ENCODE measurements at regions not wholly inside any gene's neighbourhood (a gene's known extent, or its start where the extent isn't known, plus 50 kb on each side); places are given as distances from the start of the nearest gene placed in this dataset.

GRCh38 chrX:87873347-87873941 is 355.8 kb downstream of the KLHL4 start:
- ChIA-PET CTCF (no interaction called here), POLR2A (no interaction called here)
- DNase-seq (ENCODE audit: extremely low spot score), result no peak
- no peak for TF ChIP-seq CTCF (IDR thresholded peaks at IDR 0.05; ENCODE audit: control extremely low read depth, extremely low read depth, low read depth, missing control alignments)

- ChIA-PET POLR2A (no interaction called here), CTCF (no interaction called here)
- no peak for DNase-seq (ENCODE audit: extremely low spot score)
- no peak for TF ChIP-seq CTCF (IDR thresholded peaks at IDR 0.05; ENCODE audit: control extremely low read depth, extremely low read depth, low read depth, missing control alignments)
Observed at GRCh38 chrX:87874043-87874442, 356.4 kb downstream of the KLHL4 start.

- POLR2A ChIA-PET, result no interaction called here
- CTCF ChIA-PET, result no interaction called here
- no peak for DNase-seq (ENCODE audit: extremely low spot score)
- TF ChIP-seq CTCF (IDR thresholded peaks at IDR 0.05; ENCODE audit: control extremely low read depth, extremely low read depth, low read depth, missing control alignments), result no peak
Observed at GRCh38 chrX:87878926-87879325, 361.3 kb downstream of the KLHL4 start.

- CTCF ChIA-PET, result interaction anchor here (1.0 kb wide), 1 partner anchor 13 kb away, joined by 3 read pairs; no protein-coding TSS in a partner anchor
- TF ChIP-seq CTCF (IDR thresholded peaks at IDR 0.05; ENCODE audit: control extremely low read depth, extremely low read depth, low read depth, missing control alignments), result no peak
- POLR2A ChIA-PET, result no interaction called here
- DNase-seq (ENCODE audit: extremely low spot score), result no peak
Observed at GRCh38 chrX:87890437-87890836, 372.8 kb downstream of the KLHL4 start.

GRCh38 chrX:87895421-87895820 is 377.8 kb downstream of the KLHL4 start:
- ChIA-PET CTCF (no interaction called here), POLR2A (no interaction called here)
- DNase-seq (ENCODE audit: extremely low spot score), result no peak
- no peak for TF ChIP-seq CTCF (IDR thresholded peaks at IDR 0.05; ENCODE audit: control extremely low read depth, extremely low read depth, low read depth, missing control alignments)

- DNase-seq (ENCODE audit: extremely low spot score), result no peak
- TF ChIP-seq CTCF (IDR thresholded peaks at IDR 0.05; ENCODE audit: control extremely low read depth, extremely low read depth, low read depth, missing control alignments), result no peak
- ChIA-PET CTCF (no interaction called here), POLR2A (no interaction called here)
Observed at GRCh38 chrX:87896057-87896456, 378.5 kb downstream of the KLHL4 start.

All from GM10248 (cell line).